HG03159 (cell line): ENCODE measurements at regions not wholly inside any gene's neighbourhood (a gene's known extent, or its start where the extent isn't known, plus 50 kb on each side); places are given as distances from the start of the nearest gene placed in this dataset.
"Not testable (repeated sequence)": the region's sequence is repeated elsewhere in the genome, so short reads cannot be mapped to it uniquely, and the experiment has no call there.

ENCODE experiments used
- ATAC-seq: cut with Tn5 transposase; IDR thresholded peaks from one replicate; pipeline ENCODE4 v1.9.1; 2021; ENCODE audit warnings: mild to moderate bottlenecking, moderate library complexity; ENCODE audit not compliant: unreplicated experiment

DNA sequence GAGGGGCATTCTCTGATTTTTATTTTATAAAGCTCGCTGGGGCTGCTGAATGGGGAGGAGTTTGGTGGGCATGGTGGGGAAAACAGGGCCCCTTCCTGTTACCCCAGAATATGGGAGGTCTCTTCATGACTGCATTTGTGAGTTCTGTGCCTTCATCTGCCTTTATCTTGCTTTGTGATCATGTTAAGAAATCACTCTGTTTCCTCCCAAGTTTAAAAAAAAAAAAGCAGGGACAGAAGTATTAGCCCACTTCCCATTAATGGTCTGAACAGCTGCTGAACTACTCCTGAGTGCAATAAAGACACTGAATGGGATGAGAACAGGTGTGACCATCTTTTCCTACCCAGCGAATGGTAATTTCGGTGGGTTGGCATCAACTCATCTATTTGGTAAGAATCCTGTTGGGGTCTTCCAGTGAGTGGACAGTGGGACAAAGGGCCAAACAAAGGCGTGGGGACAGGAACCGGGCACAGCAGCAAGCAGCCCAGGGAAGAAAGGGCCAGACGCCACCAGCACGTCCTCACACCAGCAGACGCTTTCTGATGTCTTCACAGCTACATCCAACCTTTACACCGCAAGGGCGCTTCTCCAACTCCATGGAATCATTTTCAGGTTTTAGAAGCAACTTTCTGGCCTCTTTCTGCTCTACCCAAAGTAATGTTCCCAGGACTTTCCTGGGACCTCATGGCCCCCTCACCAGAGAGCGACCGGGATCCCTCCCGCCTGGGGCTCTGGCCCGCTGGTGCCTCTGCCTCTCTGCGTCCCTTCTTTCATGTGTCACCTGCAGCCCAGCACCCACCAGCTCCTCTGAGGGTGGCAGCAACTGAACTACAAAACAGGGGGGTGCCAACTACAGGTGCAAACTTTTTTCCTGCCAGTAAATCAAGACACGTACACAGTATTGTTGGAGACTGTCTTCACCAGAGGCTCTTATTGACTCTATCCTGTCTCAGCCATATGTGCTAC lies 160.2 kb downstream of the ADSS2 start:
- ATAC-seq, result no peak

DNA sequence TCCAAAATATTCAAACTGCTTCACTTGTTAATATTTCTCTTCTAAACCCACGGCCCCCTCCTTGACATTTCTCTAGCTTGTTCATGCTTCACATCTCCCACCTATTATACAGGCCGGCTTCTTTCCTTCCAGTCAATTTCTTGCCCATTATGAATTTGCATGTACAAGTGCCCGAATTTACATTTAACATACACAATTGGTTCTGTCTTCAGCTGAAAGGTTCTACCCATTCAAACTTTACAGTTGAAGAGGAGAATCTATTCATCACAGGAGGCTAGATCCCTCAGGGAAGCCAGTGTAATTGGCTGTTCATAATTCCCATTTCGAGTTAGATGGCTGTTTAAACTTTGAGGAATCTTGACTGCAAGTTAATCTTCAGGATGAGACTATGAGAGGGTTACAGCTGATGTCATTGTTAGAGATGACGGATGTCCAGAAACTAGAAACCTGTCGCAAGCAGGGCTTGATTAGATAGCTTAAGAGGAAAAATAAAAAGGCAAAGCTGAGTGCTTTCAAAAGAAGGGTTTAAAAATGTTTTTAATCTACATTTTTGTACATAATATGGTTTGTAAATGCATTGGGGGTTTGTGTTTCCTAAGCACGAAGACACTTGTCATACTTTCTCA lies 157.0 kb downstream of the ADSS2 start:
- no peak for ATAC-seq

DNA sequence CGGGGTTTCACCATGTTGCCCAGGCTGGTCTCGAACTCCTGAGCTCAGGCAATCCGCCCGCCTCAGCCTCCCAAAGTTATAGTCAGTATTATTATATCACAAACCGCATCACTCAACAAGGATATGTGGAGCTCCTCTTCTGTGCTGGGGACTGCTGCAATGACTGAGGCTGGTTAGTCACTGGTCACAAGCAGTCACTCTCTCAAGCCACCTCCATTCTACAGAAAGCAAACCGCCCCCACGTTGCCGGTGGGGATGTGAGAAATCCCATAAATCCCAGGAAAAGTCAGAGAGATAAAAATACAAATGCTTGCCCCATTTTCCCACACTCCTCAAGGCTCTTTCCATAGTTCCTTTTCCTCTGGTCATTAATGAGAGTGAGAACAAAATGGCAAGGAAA lies 155.7 kb downstream of the ADSS2 start:
- ATAC-seq, result no peak

DNA sequence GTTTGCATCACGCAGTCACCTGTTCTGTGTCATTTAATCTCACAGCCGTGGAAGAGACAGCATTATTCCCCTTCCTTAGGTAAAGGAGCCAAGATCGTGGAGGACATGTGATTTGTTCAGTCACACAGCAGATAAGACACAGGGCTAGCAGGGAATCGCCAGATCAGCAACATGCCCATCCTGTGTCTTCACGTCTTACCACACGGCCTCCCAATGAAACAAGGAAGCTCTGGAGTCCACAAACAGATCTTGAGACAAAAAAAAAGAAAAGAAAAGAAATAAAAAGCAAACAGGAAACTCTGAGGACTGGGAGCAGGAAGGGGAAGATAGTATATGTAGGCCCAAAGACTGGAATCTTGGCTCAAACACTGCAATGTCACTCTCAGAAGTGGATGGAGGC lies 155.3 kb downstream of the ADSS2 start:
- no peak for ATAC-seq

DNA sequence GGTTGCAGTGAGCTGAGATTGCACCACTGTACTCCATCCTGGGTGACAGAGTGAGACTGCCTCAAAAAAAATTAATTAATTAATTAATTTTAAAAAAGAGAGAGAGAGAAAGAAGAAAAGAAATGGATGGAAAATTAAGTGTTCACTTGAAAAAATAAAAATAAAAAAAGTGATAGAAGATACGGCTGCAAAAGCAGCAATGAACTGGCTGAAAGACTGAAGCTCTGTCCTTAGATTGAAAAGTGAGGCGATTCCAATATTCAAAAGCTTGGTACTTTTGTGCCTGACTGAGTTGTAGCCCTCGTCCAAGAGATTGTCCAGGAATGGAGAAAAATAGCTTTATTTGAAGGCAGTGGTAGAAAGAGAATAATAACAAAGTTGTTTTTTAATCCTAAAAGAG lies 154.6 kb downstream of the ADSS2 start:
- no peak for ATAC-seq

DNA sequence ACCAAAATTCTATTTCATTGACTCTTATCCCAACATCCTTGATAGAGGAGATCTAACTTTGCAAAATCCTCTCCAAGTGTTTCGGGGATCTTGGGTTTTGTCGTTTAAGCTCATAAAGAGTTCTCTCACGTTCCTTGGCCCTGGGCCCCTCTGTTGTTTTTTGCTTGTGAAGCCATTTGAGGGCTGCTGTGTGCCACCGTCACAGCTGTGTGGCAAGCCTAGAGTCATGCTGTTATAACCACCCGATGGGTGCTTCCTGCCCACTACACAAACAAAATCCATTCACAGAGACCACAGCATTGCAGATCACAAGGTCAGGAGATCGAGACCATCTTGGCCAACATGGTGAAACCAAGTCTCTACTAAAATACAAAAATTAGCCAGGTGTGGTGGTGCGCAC lies 154.1 kb downstream of the ADSS2 start:
- no peak for ATAC-seq

DNA sequence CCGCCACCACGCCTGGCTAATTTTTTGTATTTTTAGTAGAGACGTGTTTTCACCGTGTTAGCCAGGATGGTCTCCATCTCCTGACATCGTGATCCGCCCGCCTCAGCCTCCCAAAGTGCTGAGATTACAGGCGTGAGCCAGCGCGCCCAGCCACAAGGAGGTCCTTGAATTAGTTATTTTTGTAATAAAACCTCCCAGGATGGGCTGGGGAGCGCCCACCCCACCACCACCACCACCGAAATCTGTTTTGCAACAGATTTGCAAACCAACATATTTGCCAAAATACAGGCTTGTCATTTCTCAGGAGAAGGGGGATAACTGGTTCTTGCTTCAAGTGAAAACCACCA lies 151.7 kb downstream of the ADSS2 start:
- ATAC-seq, result not testable (repeated sequence)

DNA sequence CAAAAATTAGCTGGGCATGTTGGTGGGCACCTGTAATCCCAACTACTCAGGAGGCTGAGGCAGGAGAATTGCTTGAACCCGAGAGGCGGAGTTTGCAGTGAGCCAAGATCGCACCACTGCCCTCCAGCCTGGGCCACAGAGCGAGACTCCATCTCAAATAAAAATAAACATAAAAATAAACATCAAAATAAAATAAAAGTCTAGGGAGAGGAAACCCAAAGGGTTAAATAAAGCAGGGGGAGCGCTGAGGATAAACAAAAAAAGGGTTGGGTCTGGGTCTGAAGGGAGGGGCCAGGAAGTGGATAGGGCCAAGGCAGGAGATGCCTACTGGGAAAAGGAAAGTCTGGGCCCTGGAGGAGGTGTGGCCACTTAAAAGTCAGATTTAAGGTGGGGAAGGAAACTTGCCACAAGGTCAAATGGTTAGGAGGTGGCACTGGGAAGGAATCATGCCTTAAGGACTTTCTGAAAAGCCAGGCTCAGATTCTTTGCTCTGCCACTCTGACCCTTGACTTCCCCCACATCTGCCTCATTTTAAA lies 150.0 kb downstream of the ADSS2 start:
- ATAC-seq, result no peak

DNA sequence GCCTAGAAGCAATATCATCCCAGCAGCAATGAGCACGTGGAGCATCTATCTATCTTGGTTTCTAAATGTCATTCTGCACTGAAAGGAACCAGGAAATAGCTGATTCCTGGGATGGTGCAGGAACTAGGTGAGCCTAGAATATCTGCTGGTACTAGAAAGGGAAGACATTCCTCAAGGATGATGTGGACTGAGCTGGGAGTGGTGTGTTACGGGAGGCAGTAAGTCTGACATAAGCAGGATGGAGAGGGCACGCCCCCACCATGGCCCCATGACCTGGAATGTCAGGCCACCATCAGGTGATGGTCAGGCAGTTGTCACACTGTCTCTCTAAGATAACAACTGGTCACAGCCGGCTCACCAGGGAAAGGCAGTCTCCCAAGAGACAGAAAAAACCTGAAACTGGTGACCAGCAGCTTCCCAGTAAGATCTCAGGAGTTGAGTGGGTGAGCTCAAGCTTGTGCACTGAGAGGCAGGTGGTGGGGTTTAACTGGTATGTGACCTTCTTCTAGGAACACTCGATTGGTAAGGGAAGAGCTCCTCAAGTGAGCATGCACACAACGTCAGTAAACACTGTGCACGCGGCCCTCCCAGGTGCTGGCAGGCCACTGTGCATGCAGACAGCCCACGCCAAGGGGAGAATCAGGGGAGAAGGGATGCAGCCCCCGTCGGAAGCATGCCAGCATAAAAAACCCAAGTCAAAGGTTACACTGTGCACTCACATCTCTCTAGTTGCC lies 148.7 kb downstream of the ADSS2 start:
- no peak for ATAC-seq

DNA sequence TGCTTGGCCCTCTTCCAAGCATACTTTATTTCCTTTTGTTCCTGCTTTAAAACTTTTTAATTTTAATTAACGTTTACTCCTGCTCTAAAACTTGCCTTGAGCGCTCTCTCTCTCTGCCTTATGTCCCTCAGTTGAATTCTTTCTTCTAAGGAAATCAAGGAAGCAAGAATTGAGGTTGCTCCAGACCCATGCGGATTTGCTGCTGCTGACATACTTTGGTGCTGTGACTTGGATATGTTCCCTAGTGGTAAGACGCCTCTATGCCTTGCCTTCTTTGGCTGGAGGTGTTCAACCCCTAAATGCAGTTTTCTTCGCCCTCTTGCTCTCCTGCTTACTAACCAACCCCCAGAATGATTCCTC lies 148.1 kb downstream of the ADSS2 start:
- ATAC-seq, result no peak

DNA sequence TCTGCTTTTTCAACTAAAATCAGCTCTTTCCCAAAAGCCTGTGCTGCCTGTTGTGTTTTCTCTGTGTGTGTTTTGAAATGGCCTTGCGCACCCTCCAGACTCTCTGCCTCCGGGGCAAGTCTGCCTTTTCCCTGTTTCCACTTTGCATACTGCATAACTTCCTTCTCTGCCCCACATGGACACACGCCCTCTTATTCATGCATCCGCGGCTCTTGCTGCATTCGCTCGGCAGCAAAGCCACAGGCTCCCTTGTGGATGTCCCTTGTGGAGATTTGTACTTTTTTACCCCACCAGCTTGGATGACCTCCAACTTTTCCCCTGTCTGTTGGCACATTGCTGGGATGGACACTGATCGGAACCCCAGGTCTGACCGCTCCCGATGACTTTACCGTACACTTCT lies 147.6 kb downstream of the ADSS2 start:
- no peak for ATAC-seq

DNA sequence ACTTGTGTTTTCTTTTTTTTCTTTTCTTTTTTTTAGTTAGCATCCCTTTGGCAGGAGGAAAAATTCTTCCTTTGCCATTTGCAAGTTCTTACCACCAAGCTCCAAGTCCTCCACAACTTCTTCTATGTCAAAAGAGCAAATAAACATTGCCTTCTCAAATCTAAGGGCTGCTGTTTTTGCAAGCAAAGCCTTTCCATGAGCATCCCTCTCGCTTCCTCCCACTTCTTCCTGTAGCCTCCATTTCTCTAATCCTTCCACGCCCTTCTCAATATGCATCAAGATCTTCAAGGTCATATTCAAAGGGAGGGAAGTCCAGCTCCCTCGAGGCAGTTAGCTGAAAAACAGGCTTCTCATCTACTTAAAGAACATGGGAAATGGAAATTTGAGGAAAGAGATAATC lies 147.1 kb downstream of the ADSS2 start:
- no peak for ATAC-seq

DNA sequence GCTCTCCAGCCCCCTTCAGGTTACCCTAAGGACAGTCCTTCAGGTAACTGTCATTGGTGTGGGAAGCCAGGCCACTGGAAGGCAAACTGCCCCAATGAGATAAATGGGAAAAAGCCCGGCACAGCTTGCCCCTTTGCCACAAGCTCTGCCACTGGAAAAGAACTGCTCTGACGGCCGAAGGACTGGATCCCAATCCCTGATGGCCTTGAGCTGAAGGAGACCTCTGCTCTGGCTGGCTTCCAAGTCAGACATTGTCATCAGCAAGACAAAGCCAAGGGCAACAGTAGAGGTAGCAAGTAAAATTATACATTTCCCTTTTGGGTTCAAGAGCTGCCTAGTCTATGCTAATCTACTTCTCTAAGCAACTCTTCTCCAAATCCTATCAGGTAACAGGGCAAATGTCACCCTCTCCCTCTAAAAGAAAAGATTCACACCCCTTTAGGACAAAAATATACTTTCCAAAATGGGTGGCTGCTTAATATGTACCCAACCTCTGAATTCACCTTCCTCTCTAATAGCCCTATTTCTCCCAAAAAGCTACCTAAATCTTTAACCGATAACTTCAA lies 145.8 kb downstream of the ADSS2 start:
- ATAC-seq, result no peak

DNA sequence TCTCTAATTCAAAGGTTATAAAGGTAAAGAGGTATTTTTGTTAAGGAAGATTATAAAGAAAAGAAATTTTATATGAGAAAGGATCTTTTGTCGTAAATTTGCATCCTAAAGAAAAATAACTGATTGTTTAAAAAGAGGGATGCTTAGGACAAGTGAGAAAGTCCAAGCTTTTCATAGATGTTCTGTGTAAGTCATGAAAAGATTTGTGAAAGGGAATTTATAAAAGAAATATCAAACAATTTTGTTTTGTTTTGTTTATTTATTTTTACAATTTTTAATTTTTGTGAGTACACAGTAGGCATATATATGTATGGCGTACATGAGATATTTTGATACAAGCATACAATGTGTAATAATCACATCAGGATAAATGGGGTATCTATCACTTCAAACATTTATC lies 145.2 kb downstream of the ADSS2 start:
- no peak for ATAC-seq

DNA sequence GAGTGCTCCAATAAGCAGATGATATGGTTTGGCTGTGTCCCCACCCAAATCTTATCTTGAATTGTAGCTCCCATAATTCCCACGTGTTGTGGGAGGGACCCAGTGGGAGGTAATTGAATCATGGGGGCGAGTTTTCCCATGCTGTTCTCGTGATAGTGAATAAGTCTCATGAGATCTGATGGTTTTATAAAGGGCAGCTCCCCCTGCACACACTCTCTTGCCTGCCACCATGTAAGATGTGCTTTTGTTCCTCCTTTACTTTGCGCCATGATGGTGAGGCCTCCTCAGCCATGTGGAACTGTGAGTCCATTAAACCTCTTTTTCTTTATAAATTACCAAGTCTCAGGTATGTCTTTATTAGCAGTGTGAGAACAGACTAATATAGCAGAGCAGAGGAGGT lies 142.5 kb downstream of the ADSS2 start:
- ATAC-seq, result not testable (repeated sequence)

DNA sequence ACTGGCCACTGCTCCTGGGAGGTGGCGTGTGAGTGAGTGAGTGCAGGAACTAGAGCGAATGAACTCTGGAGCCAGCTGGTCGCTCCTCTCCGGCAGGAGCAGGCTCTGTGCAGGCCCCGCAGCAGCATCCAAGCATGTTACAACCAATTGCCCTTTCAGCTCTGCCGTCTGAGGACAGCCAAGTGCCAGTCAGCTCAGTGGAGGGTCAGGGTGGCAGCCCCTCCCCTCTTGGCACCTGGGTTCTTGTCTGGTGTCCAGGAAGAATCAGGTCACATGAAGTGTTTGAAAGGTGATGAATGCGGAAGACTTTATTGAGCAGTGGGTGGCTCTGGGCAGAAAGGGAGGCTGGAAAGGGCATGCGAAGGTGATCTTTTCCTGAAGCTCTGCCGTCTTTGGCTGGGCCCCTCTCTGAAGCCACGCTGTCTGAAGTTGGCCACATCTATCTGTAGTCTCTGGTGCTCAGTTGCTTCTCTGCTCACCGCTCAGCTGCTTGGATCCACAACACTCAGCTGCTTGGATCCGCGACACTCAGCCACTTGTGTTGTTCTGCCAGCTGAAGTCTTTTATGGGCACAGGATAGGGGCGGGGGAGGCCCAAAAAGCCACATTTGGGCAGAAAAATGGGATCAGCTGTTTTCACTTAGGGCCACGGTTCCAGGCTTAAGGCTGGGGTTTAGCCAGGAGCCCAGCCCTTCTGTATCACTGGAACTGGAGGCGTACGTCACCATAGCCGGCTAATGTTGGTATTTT lies 139.8 kb downstream of the ADSS2 start:
- no peak for ATAC-seq

DNA sequence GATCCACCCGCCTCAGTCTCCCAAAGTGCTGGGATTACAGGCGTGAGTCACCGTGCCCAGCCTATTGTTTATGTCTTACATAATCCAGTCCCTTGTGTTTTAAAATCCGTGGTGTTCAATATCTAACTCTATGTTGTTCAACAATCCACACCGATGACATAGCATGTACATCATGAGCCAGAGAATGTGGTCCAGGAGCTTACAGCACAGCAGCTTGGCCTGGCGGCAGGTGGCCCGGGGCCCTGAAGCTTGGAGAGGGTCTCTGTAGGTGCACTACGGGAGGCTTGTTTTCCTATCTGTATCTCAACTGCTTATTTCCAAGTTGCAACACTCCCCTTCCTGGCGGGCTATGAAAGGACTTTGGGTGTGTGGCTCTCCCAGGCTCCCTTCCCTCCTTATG lies 138.4 kb downstream of the ADSS2 start:
- no peak for ATAC-seq

DNA sequence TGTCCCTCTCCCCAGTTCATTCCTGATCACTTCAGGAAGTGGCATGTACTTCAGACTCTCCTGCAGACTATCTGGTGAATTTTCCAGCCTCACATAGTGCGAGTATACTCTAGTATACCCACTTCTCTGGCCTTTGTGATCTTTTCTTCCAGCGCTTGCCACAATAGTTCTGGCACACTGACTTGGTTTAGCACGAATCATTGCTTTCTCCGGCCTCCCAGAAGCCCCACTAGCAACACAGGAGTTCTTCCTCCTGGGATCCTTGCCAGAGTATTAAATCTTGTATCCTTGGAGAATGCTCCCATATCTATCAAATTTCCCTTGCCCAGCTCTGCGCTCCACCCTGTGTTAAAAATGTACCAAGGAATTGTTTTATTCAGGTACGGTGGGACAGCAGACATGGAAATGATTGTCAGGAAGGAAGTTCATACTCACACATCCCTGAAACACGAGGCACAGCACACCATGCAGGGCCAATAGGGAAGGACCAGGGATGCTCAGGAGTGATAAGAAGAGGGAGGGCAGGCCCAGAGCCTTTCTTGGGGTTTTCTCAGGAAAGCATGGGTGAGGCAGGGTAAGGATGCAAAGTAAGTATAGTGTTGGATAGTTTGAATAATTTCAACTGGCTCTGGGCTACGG lies 136.7 kb downstream of the ADSS2 start:
- no peak for ATAC-seq

DNA sequence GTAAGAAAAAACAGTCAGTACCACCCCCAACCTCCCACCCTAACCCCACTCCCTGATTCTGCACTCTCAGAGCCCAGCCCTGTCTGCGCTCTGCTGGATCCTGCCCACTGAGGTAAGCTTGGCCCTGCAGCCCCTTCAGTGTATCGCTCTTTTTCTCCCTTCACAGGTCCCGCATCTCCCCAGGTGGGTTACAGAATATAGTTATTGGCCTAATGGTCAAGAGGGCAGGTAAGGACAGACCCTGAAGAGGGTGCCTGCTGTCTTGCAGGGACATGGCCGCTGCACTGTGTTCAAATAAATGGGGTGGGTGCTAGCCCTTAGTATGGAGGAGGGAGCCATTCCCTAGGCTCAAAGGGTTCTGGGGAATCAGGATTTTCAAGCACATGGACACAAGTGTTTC lies 135.7 kb downstream of the ADSS2 start:
- ATAC-seq, result no peak

DNA sequence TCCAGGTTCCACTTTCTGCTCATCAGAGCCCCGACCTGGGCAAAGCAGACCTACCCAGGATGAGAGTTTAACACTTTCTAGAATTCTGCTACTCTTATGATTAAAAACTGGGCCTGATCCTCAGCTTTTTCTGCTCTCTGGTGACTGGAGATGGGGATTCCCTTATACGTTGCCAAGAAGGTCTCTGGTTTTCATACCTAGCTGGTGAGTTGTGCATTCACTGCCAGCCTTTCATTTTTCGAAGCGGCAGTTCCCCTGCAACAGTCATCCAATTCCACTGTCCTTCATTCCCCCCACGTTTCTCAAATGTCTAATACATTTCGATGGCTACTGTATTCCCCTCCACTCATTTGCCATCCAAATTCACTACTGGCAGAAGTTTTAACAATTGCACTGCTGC lies 135.3 kb downstream of the ADSS2 start:
- no peak for ATAC-seq
